ENCODE measurements at regions not wholly inside any gene's neighbourhood (a gene's known extent, or its start where the extent isn't known, plus 50 kb on each side); places are given as distances from the start of the nearest gene placed in this dataset.

DNA sequence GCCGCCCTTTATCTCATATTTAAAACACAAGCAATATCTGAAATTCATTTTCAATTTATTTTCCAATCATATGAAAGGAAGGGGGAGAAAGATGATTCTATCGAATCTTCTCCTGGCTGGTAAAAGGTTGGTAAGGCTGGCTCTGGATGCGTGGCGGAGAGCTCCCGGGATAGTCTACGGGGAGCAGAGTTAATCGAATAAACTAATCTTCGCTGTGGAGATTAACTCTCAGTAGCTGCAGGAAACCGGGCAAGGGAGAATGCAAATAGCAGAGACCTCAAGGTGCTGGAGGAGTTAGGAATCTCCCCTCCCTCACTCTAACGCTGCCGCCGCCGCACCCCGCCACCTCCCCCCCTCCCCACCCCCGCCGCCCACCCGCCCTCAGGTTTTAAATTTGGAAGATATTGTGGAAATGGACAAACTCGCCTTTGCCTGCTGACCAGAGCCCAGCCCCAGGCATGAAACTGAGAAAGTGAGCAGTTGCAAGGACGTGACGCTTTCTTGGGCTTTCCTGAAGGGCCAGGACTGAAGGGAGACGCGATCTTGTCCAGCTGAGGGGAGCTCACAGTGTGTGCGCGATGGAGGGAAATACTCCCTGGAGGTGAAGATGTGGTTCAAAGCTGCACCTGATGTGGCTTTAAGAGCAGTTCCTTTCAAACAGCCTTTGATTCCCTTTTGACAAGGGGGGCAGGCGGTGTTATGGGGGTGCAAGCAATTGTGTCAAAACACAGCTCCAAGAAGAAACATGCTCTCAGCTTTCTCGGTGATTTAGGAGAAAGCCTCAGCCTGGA is 308.2 kb upstream of the IRX3 start:
- H3K9me3 ChIP-seq, result no peaks in the 10 kb centered on the region
- H3K27me3 ChIP-seq, result peaks cover 0 to 18% of the 10 kb centered on the region in 2 donors
- no peak overlapping the region for H3K4me3 ChIP-seq
- H3K27ac ChIP-seq, result no peak overlapping the region
- no peak for DNase-seq
- no peaks in the 10 kb centered on the region for H3K36me3 ChIP-seq
- TF ChIP-seq, protein P1, sequence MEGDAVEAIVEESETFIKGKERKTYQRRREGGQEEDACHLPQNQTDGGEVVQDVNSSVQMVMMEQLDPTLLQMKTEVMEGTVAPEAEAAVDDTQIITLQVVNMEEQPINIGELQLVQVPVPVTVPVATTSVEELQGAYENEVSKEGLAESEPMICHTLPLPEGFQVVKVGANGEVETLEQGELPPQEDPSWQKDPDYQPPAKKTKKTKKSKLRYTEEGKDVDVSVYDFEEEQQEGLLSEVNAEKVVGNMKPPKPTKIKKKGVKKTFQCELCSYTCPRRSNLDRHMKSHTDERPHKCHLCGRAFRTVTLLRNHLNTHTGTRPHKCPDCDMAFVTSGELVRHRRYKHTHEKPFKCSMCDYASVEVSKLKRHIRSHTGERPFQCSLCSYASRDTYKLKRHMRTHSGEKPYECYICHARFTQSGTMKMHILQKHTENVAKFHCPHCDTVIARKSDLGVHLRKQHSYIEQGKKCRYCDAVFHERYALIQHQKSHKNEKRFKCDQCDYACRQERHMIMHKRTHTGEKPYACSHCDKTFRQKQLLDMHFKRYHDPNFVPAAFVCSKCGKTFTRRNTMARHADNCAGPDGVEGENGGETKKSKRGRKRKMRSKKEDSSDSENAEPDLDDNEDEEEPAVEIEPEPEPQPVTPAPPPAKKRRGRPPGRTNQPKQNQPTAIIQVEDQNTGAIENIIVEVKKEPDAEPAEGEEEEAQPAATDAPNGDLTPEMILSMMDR (IDR thresholded peaks at IDR 0.05), result no peak
- peaks cover 0 to 4% (median 0%) of the 10 kb centered on the region in 4 donors for H3K4me1 ChIP-seq
- intact Hi-C loops (cut with DNase I; ENCODE audit: low total_unique reads), result no loop called here

- intact Hi-C loops (cut with DNase I; ENCODE audit: low total_unique reads), result no loop called here
- no peak for DNase-seq
- peaks cover 0 to 4% (median 0%) of the 10 kb centered on the region in 4 donors for H3K4me1 ChIP-seq
- H3K27me3 ChIP-seq, result peaks cover 0 to 18% of the 10 kb centered on the region in 2 donors
- no peak overlapping the region for H3K27ac ChIP-seq
- TF ChIP-seq, protein P1 (IDR thresholded peaks at IDR 0.05), result no peak
- no peak overlapping the region for H3K4me3 ChIP-seq
- H3K9me3 ChIP-seq, result no peaks in the 10 kb centered on the region
- no peaks in the 10 kb centered on the region for H3K36me3 ChIP-seq
These were observed 305.2 kb upstream of the IRX3 start for GRCh38 chr16:54591816-54592246.

DNA sequence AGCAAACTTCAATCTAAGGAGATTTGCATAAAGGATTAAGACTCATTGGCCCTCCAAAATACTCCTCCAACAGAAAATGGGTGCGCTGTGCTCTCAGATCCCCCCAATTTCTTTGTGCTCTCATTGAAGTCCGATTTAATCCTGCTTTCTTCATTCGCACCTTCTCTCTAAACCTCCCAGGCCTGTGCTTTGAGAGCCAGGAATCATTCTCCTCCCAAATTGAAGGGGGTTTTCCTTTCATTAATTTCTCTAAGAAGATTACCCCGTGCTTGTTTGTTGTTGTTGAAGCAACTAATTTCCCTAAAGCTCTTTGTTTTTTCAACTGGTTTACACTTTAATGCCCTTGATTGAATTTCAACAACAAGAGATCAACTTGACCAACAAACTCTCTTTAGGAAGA is 304.2 kb upstream of the IRX3 start:
- TF ChIP-seq, protein P1 (IDR thresholded peaks at IDR 0.05), result no peak
- intact Hi-C loops (cut with DNase I; ENCODE audit: low total_unique reads), result no loop called here
- Histone ChIP-seq H3K36me3 (no peaks in the 10 kb centered on the region), H3K9me3 (no peaks in the 10 kb centered on the region), H3K27ac (no peak overlapping the region), H3K4me3 (no peak overlapping the region), H3K27me3 (peaks cover 0 to 12% of the 10 kb centered on the region in 2 donors), H3K4me1 (peaks cover 0 to 4% (median 0%) of the 10 kb centered on the region in 4 donors)
- no peak for DNase-seq

DNA sequence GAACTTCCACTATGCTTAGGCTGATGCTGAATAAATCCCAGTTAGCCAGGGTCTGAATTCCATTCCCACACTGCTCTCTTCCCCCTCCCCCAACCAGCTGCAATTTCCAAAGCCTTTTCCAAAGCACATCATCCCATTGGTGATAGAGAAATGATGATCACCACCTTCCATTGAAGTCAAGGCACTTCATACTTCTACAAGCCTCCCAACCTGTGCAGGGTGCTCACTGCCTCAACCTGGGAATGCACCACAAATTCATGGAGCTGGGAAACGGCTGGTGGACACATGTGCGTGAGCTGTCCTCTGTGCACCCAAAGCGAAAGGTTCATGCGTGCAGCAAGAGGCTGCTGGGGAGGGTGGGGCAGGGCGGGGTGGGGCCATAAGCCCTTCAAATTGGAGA is 302.7 kb upstream of the IRX3 start:
- H3K36me3 ChIP-seq, result no peaks in the 10 kb centered on the region
- no peak overlapping the region for H3K27ac ChIP-seq
- intact Hi-C loops (cut with DNase I; ENCODE audit: low total_unique reads), result no loop called here
- TF ChIP-seq, protein P1 (IDR thresholded peaks at IDR 0.05), result no peak
- no peaks in the 10 kb centered on the region for H3K27me3 ChIP-seq
- no peaks in the 10 kb centered on the region for H3K9me3 ChIP-seq
- DNase-seq, result no peak
- H3K4me3 ChIP-seq, result no peak overlapping the region
- H3K4me1 ChIP-seq, result no peaks in the 10 kb centered on the region

DNA sequence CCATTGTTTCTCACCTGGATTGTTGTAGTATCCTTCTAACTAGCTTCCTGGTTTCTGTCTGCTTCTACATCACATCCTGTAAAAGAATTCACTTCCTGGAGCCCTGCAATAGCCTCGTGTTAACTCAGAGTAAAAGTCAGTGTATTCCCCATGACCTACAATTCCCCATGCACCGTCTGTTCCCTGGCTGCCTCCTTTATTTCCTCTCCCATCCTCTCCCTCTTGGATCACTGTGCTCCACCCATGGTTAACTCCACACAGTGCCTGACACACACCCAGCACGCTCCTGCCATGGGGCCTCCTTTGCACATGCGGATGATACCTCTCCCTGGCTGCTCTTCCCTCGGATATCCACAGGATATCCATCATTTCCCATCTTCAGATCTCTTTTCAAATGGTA is 301.4 kb upstream of the IRX3 start:
- Histone ChIP-seq H3K9me3 (no peaks in the 10 kb centered on the region), H3K4me3 (no peak overlapping the region), H3K36me3 (no peaks in the 10 kb centered on the region), H3K4me1 (no peaks in the 10 kb centered on the region), H3K27ac (no peak overlapping the region), H3K27me3 (no peaks in the 10 kb centered on the region)
- TF ChIP-seq, protein P1 (IDR thresholded peaks at IDR 0.05), result no peak
- intact Hi-C loops (cut with DNase I; ENCODE audit: low total_unique reads), result no loop called here
- no peak for DNase-seq
